Posterior cingulate gyrus (tissue), 11 donors: ENCODE measurements at regions not wholly inside any gene's neighbourhood (a gene's known extent, or its start where the extent isn't known, plus 50 kb on each side); places are given as distances from the start of the nearest gene placed in this dataset.

Source experiments
- DNase-seq, 10 donors: peaks; one replicate each; pipeline versions ENCODE4 v3.0.0 to v3.0.0-alpha.2; 2020 to 2021; ENCODE audit warnings: mixed read lengths in 3 of 10
- intact Hi-C: fragments of 100-400 bp; cut with DNase I; formaldehyde crosslinking; loops from one replicate; pipeline ENCODE4 v1.15.1; 2023

DNA sequence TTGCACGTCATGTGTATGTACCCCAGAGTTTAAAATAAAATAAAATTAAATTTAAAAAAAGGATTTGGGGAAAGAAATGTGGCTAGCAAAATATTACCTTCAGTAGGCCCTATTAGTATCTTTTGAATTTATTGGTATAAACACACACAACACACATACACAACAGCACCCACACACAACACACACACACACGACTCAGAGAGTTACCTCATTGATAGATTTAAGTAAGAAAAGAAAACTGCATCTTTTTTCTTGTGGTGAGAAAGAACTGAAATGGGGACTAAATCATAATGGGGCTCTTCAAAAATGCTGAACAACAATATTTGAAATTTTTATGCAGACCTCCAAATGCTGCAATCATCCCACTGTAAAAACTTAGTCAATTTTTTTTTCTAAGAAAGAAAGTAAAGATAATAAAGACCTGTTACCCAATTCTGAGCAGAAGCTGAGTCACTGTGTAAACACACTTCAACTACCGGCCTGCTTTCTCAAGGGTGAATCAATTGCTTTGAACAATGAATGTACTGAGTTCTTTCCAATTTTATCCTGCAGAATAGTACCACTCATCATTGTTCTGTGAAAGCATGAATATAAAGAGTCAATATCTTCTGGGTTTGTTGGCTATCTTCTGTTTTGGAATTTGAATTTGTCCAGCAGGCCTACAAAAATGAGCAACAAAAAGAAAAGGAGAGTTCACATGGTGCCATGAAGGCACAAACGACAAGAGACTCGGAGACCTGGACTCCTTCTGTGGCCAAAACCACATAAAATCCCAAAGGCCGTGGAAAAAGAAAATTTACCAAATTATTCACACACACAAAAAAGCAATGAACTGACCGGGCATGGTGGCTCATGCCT is 57.9 kb upstream of the CCNG1 start:
- intact Hi-C loops: no loop called here
- DNase-seq: no peak

DNA sequence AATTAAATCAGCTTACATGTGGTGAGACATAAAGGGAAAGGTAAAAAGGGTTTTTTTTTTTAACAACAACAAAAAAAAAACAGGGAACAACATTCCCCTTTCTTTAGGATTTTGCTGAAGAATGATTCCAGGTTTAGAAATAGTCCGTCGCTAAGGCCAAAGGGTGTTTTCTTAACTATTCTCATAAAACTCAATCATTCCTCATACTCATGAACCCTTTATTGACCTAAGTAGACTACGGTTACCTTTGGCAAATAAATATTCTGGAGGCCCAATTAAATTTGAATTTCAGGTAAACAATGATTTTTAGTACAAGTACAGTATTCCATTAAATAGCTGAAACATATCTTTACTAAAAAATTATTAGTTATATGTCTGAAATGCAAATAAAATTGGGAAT is 55.6 kb upstream of the CCNG1 start:
- intact Hi-C loops: no loop called here
- no peak for DNase-seq

GRCh38 chr5:163383754-163384153 is 53.6 kb upstream of the CCNG1 start:
- no peak for DNase-seq

DNA sequence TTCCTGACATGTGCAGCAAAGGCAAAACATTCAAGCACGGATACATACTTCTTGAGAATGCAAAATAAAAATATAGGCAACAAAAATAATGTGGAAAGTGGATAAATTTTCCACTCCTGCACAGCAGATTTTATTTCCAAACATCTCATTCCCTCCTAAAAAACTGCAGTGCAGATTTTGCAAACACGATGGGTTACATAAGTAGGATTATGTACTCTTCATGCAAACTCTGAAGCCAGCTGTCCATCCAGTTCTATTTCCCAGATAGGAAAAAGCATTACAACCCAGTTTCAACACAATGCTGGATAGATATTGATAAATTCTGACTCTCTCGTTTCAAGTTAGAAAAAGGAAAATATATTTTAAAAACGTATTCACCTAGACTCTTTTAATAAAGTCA is 52.7 kb upstream of the CCNG1 start:
- no peak for DNase-seq
- intact Hi-C loops: no loop called here

More at GRCh38 chr5:163383754-163384153, 53.6 kb upstream of the CCNG1 start:
- intact Hi-C loops: no loop called here

GRCh38 chr5:163385271-163385670 is 52.1 kb upstream of the CCNG1 start:
- DNase-seq: peak in 4 of 10 donors; percentile 21 to 70 (median 44)
- intact Hi-C loops: no loop called here

DNA sequence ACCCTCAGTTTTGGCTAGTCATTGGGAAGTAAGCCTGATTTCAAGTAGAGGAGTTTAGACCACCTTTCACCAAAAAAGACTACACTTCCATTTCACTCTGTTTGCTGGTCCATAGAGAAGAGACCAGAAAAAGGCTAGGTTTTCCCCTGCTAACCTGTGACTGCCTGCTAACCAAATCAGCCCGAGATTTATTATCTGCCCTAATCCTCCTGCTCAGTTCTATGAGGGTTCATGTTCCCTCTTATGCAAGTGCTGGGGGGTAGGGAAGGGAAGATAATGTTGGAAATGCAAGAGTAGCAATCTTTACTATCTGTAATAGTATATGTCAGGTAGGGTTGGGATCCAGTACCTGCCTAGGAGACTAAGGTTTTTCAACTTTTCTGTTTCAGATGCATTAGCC is 51.6 kb upstream of the CCNG1 start:
- intact Hi-C loops: no loop called here
- no peak for DNase-seq

GRCh38 chr5:163386352-163386751 is 51.0 kb upstream of the CCNG1 start:
- DNase-seq: no peak
- intact Hi-C loops: no loop called here

DNA sequence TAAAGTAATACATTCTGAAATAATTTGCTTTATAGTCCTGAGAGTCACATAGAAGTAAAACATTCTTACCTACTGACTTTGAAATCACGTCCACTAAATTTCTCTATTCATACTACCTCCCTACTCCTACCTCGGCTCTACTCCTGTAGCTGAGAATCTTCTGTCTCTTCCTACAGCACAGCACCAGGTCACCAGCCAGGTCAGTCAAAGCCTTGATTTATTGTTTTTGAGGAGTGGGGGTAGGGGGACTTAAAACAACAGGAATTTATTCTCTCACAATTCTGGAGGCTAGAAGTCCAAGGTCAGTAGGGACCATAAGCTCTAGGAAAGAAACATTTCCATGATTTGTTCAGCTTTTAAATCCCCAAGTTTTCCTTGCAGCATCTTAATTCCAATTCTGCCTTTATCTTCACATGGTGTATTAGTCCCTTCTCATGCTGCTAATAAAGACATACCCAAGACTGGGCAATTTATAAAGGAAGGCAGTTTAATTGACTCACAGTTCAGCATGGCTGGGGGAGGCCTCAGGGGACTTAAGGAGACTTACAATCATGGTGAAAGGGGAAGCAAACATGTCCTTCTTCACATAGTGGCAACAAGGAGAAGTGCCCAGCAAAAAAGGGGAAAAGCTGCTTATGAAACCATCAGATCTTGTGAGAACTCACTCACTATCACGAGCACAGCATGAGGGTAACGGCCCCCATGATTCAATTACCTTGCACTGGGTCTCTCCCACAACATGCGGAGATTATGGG is 49.6 kb upstream of the CCNG1 start:
- DNase-seq: no peak
- intact Hi-C loops: no loop called here
